NB4 (cell line): ENCODE measurements at regions not wholly inside any gene's neighbourhood (a gene's known extent, or its start where the extent isn't known, plus 50 kb on each side); places are given as distances from the start of the nearest gene placed in this dataset.

ENCODE experiments used
- CTCF ChIP-seq: IDR thresholded peaks from one replicate; pipeline ENCODE4 v1.5.1; 2012; ENCODE audit warnings: low read depth, low read length
- MYC ChIP-seq: IDR thresholded peaks from 2 replicates; pipeline ENCODE4 v1.6.1; 2011; ENCODE audit warnings: low read depth, low read length
- POLR2A ChIP-seq: IDR thresholded peaks from 2 replicates; pipeline ENCODE4 v1.6.1; 2011; ENCODE audit warnings: mild to moderate bottlenecking; ENCODE audit not compliant: insufficient read length; ENCODE audit errors: extremely low read depth

- TF ChIP-seq CTCF = no peak
- TF ChIP-seq POLR2A = no peak
- no peak for TF ChIP-seq MYC
These were observed 416.8 kb upstream of the MYT1L start for GRCh38 chr2:2747797-2748301.
